H1 (cell line): ENCODE measurements at regions not wholly inside any gene's neighbourhood (a gene's known extent, or its start where the extent isn't known, plus 50 kb on each side); places are given as distances from the start of the nearest gene placed in this dataset.

Experiments
- CTCF ChIA-PET: fragments of 300-600 bp; sonication (Branson Sonifier 250); formaldehyde crosslinking; loops from one replicate; lab custom pipeline; 2021; ENCODE audit not compliant: partially characterized antibody; lab: Charles Lee
- POLR2A ChIA-PET: fragments of 300-600 bp; sonication (Branson Sonifier 250); formaldehyde crosslinking; loops from one replicate; lab custom pipeline; 2021; ENCODE audit warnings: inconsistent platforms; ENCODE audit not compliant: partially characterized antibody; lab: Charles Lee
- DNase-seq, 2 experiments: peaks; one replicate each; pipeline versions ENCODE4 v3.0.0 to v3.0.0-alpha.2; 2010 to 2022; ENCODE audit warnings: low spot score in 2 of 2, low read depth in 1 of 2, mixed read lengths in 1 of 2
- FAIRE-seq: peaks from 2 replicates; lab custom pipeline; 2011; peaks lifted over from hg19 to GRCh38; lab: Jason Lieb, UNC
- H2AFZ ChIP-seq: 2 replicates; pipeline ENCODE4 v1.8.1; 2012; ENCODE audit warnings: low read length, inconsistent platforms
- H2AK5ac ChIP-seq: 2 replicates; pipeline ENCODE4 v1.6.1; 2013; ENCODE audit warnings: low read depth, low read length
- H2BK120ac ChIP-seq: replicated peaks from 2 replicates; pipeline ENCODE3; 2013; ENCODE audit warnings: low read depth, low read length, inconsistent platforms
- H2BK12ac ChIP-seq: 2 replicates; pipeline ENCODE4 v1.6.1; 2013; ENCODE audit warnings: low read depth, low read length
- H2BK15ac ChIP-seq: 2 replicates; pipeline ENCODE4 v1.6.1; 2013; ENCODE audit warnings: low read length
- H2BK20ac ChIP-seq: 2 replicates; pipeline ENCODE4 v1.6.1; 2013; ENCODE audit warnings: low read length
- H2BK5ac ChIP-seq: 2 replicates; pipeline ENCODE4 v1.6.1; 2013; ENCODE audit warnings: low read depth, low read length
- H3K14ac ChIP-seq: 2 replicates; pipeline ENCODE4 v1.6.1; 2013; ENCODE audit warnings: inconsistent platforms; ENCODE audit not compliant: insufficient read length
- H3K18ac ChIP-seq: 2 replicates; pipeline ENCODE4 v1.6.1; 2013; ENCODE audit warnings: low read length; ENCODE audit errors: extremely low read depth
- H3K23ac ChIP-seq: 2 replicates; pipeline ENCODE4 v1.6.1; 2013; ENCODE audit warnings: inconsistent platforms; ENCODE audit not compliant: insufficient read length
- H3K23me2 ChIP-seq: 2 replicates; pipeline ENCODE4 v1.6.1; 2013; ENCODE audit warnings: low read depth, low read length
- H3K27ac ChIP-seq: 2 replicates; pipeline ENCODE4 v1.6.1; 2011; ENCODE audit warnings: low read depth, low read length, inconsistent platforms
- H3K27me3 ChIP-seq, 4 experiments: replicated peaks in 1 of 4; 1 replicate in 1 of 4; 2 replicates in 3 of 4; pipeline versions ENCODE4 v1.6.1 to v1.8.1; 2011 to 2013; ENCODE audit warnings: low read length in 3 of 4, mild to moderate bottlenecking in 3 of 4, inconsistent platforms in 2 of 4, mixed read lengths in 2 of 4, moderate library complexity in 1 of 4; ENCODE audit not compliant: control insufficient read depth in 3 of 4, insufficient read depth in 3 of 4; ENCODE audit errors: extremely low read depth in 1 of 4
- H3K36me3 ChIP-seq, 4 experiments: 2 replicates each; pipeline versions ENCODE4 v1.6.1 to v1.8.1; 2011 to 2013; ENCODE audit warnings: mild to moderate bottlenecking in 4 of 4, low read length in 3 of 4, moderate library complexity in 2 of 4, control low read depth in 1 of 4, inconsistent platforms in 1 of 4; ENCODE audit not compliant: insufficient read depth in 4 of 4, control insufficient read depth in 2 of 4
- H3K4ac ChIP-seq: replicated peaks from 2 replicates; pipeline ENCODE3; 2013; ENCODE audit warnings: low read length, low read depth, mixed read lengths, inconsistent platforms; ENCODE audit not compliant: insufficient read length
- H3K4me1 ChIP-seq, 4 experiments: replicated peaks in 1 of 4; 1 replicate in 1 of 4; 2 replicates in 3 of 4; pipeline versions ENCODE4 v1.6.1 to v1.8.1; 2011 to 2013; ENCODE audit warnings: low read length in 3 of 4, inconsistent platforms in 2 of 4, mixed read lengths in 1 of 4; ENCODE audit not compliant: insufficient read depth in 4 of 4, control insufficient read depth in 3 of 4
- H3K4me2 ChIP-seq, 2 experiments: 2 replicates each; pipeline versions ENCODE4 v1.6.1 to v1.8.1; 2011 to 2013; ENCODE audit warnings: low read depth in 2 of 2, low read length in 2 of 2, control low read depth in 1 of 2, inconsistent platforms in 1 of 2, mild to moderate bottlenecking in 1 of 2; ENCODE audit not compliant: insufficient read depth in 1 of 2
- H3K4me3 ChIP-seq, 4 experiments: fragments of 200-600, 300-600 bp in 1 of 4; sonication (generic), shearing (Covaris generic), sonication (Bioruptor Twin) in 1 of 4; 2 replicates each; pipeline versions ENCODE4 v1.5.1 to v1.8.1; 2011 to 2016; ENCODE audit warnings: low read length in 4 of 4, low read depth in 3 of 4, control low read depth in 2 of 4, inconsistent platforms in 2 of 4, mild to moderate bottlenecking in 2 of 4, mixed read lengths in 1 of 4, moderate library complexity in 1 of 4; ENCODE audit not compliant: insufficient read depth in 2 of 4; ENCODE audit errors: extremely low read depth in 1 of 4
- H3K56ac ChIP-seq: replicated peaks from 2 replicates; pipeline ENCODE3; 2013; ENCODE audit warnings: low read depth, mild to moderate bottlenecking, mixed read lengths, low read length, inconsistent platforms; ENCODE audit not compliant: insufficient read length
- H3K79me1 ChIP-seq: 2 replicates; pipeline ENCODE4 v1.6.1; 2013; ENCODE audit warnings: low read depth, low read length, control low read depth
- H3K79me2 ChIP-seq, 2 experiments: 2 replicates each; pipeline versions ENCODE4 v1.6.1 to v1.8.1; 2012 to 2013; ENCODE audit warnings: low read length in 2 of 2, mild to moderate bottlenecking in 2 of 2, inconsistent platforms in 1 of 2; ENCODE audit not compliant: insufficient read depth in 2 of 2, control insufficient read depth in 1 of 2
- H3K9ac ChIP-seq, 4 experiments: replicated peaks in 1 of 4; 1 replicate in 1 of 4; 2 replicates in 3 of 4; pipeline versions ENCODE4 v1.6.1 to v1.8.1; 2011 to 2013; ENCODE audit warnings: low read depth in 3 of 4, low read length in 3 of 4, control low read depth in 2 of 4, mild to moderate bottlenecking in 2 of 4, moderate library complexity in 2 of 4, inconsistent platforms in 1 of 4; ENCODE audit errors: extremely low read depth in 1 of 4
- H3K9me3 ChIP-seq, 2 experiments: 2 replicates each; pipeline versions ENCODE4 v1.6.1 to v1.8.1; 2012 to 2013; ENCODE audit warnings: mild to moderate bottlenecking in 2 of 2, moderate library complexity in 2 of 2, control low read depth in 1 of 2, inconsistent platforms in 1 of 2, low read depth in 1 of 2, low read length in 1 of 2, mixed read lengths in 1 of 2; ENCODE audit not compliant: insufficient read depth in 2 of 2
- H4K20me1 ChIP-seq, 2 experiments: replicated peaks in 1 of 2; 2 replicates each; pipeline versions ENCODE3 to v1.8.1; 2011 to 2013; ENCODE audit warnings: inconsistent platforms in 2 of 2, low read length in 2 of 2, mild to moderate bottlenecking in 1 of 2; ENCODE audit not compliant: insufficient read depth in 2 of 2, control insufficient read depth in 1 of 2
- H4K5ac ChIP-seq: 2 replicates; pipeline ENCODE4 v1.6.1; 2013; ENCODE audit warnings: low read length, low read depth, mixed read lengths, inconsistent platforms; ENCODE audit not compliant: insufficient read length
- H4K8ac ChIP-seq: 2 replicates; pipeline ENCODE4 v1.8.0; 2013; ENCODE audit warnings: mild to moderate bottlenecking, moderate library complexity, low read length, inconsistent platforms; ENCODE audit not compliant: insufficient read depth; ENCODE audit errors: extremely low read depth
- H4K91ac ChIP-seq: replicated peaks from 2 replicates; pipeline ENCODE3; 2013; ENCODE audit warnings: low read length, mixed read lengths, inconsistent platforms; ENCODE audit not compliant: insufficient read length
- BRCA1 ChIP-seq: IDR thresholded peaks from 2 replicates; pipeline ENCODE4 v1.6.1; 2012; ENCODE audit warnings: low read depth, low read length, improper control_type of control experiment
- CBX5 ChIP-seq: fragments of 300-800, 300-1000 bp; sonication (generic); IDR thresholded peaks from 2 replicates; pipeline ENCODE4 v1.7.1; 2016; ENCODE audit warnings: antibody characterized with exemption, low read length, low read depth
- CBX8 ChIP-seq: fragments of 300-800, 300-1000 bp; sonication (generic); IDR thresholded peaks from 2 replicates; pipeline ENCODE4 v1.7.1; 2016; ENCODE audit warnings: low read depth, low read length, borderline replicate concordance
- CEBPB ChIP-seq: IDR thresholded peaks from 2 replicates; pipeline ENCODE4 v1.6.1; 2012; ENCODE audit warnings: low read depth, low read length
- CTBP2 ChIP-seq: IDR thresholded peaks from 2 replicates; pipeline ENCODE4 v1.7.0; 2011; ENCODE audit warnings: borderline replicate concordance, mild to moderate bottlenecking, moderate library complexity, mixed read lengths, low read length; ENCODE audit not compliant: insufficient read depth, insufficient read length
- EP300 ChIP-seq, 2 experiments: IDR thresholded peaks; 1 replicate in 1 of 2; 2 replicates in 1 of 2; pipeline ENCODE4 v1.6.1; 2011 to 2012; ENCODE audit warnings: low read depth in 2 of 2, low read length in 2 of 2, mild to moderate bottlenecking in 2 of 2, borderline replicate concordance in 1 of 2, inconsistent platforms in 1 of 2, moderate library complexity in 1 of 2
- KDM4A ChIP-seq: IDR thresholded peaks from one replicate; pipeline ENCODE4 v1.7.1; 2012; ENCODE audit warnings: low read depth, mild to moderate bottlenecking, moderate library complexity, low read length, inconsistent platforms; ENCODE audit not compliant: severe bottlenecking
- KDM5A ChIP-seq: fragments of 200-600 bp; IDR thresholded peaks from 2 replicates; pipeline ENCODE4 v1.7.1; 2012; ENCODE audit warnings: mild to moderate bottlenecking, low read length, inconsistent platforms, mixed read lengths
- NRF1 ChIP-seq: IDR thresholded peaks from 2 replicates; pipeline ENCODE4 v1.6.1; 2011; ENCODE audit warnings: mild to moderate bottlenecking, low read depth, low read length, improper control_type of control experiment
- TAF7 ChIP-seq: optimal IDR thresholded peaks from 2 replicates; pipeline ENCODE3; 2011; ENCODE audit warnings: low read depth, mild to moderate bottlenecking, inconsistent platforms, low read length, moderate library complexity, borderline replicate concordance
- WGBS, 2 experiments: shearing (Covaris generic) in 1 of 2; methylation state at CpG; one replicate each; pipeline versions ENCODE4 v1.1.6 to v1.1.7; 2013 to 2015; ENCODE audit warnings: low lambda C conversion rate in 2 of 2, mixed read lengths in 2 of 2, inconsistent platforms in 1 of 2, low coverage in 1 of 2, missing lambda C conversion rate in 1 of 2; ENCODE audit not compliant: insufficient replicate concordance in 2 of 2, insufficient coverage in 1 of 2, insufficient read length in 1 of 2; ENCODE audit errors: extremely low coverage in 1 of 2, missing lambda C conversion rate in 1 of 2; 5-methylcytosine and 5-hydroxymethylcytosine counted together
- TF ChIP-seq, protein P1 (sequence below): IDR thresholded peaks from 2 replicates; pipeline ENCODE4 v1.6.1; 2012; ENCODE audit warnings: low read length, inconsistent platforms

DNA sequence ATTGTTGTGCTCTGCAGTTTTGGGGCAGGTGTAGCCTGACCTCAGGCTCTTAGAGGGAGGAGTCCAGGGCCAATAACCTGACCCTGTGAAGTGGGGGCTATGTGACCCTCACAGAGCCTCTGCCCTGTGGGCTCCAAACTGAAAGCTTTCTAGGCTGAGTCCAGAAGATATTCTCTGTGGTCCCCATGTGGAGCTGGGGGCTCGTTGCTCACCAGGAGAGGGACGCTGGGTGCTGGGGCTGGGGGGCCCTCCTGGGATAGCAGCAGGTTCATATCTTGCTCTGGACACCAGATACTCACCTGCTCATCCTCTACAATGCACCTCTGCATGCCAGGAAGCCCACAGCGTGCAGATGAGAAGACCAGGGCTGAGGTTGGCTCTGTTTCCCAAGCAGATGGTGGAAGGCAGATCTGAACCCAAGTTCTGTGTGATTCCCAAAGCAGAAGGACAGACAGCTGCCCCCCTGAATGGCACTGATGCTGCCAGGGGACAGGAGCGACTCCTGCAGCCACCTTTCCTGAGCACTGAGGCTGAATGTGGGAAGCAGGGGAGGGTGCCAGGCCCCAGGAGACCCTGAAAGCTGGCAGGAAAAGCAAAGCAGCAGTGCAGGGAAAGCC, 1022.0 kb downstream of the TBC1D22A start:
- DNase-seq (peak in 1 of 2 experiments; percentile 26), FAIRE-seq (no peak)
- Histone ChIP-seq H2BK20ac (no peak overlapping the region), H3K27me3 (no peaks in the 10 kb centered on the region), H2BK12ac (no peak overlapping the region), H2AFZ (no peak overlapping the region), H3K36me3 (no peaks in the 10 kb centered on the region), H3K9ac (no peak overlapping the region), H3K4me1 (no peaks in the 10 kb centered on the region), H3K4me2 (no peak overlapping the region), H3K9me3 (no peaks in the 10 kb centered on the region), H4K5ac (no peak overlapping the region), H3K27ac (no peak overlapping the region), H3K18ac (no peak overlapping the region), H2AK5ac (no peak overlapping the region), H2BK120ac (no peak overlapping the region), H3K79me1 (no peaks in the 10 kb centered on the region), H3K56ac (no peak overlapping the region), H4K8ac (peak overlapping the region; percentile 45; the same call in 1 of the 2 replicates), H3K23ac (no peak overlapping the region), H3K23me2 (no peaks in the 10 kb centered on the region), H4K20me1 (no peaks in the 10 kb centered on the region), H2BK15ac (no peak overlapping the region), H2BK5ac (no peak overlapping the region), H4K91ac (no peak overlapping the region), H3K4ac (no peak overlapping the region), H3K4me3 (no peak overlapping the region), H3K14ac (no peak overlapping the region), H3K79me2 (no peaks in the 10 kb centered on the region)
- POLR2A ChIA-PET = interaction anchor here (0.6 kb wide), 1 partner anchor 288 kb away, joined by 3 read pairs; no protein-coding TSS in a partner anchor
- CTCF ChIA-PET = interaction anchor here (0.7 to 2.3 kb wide), 11 partner anchors 9 to 324 kb away, joined by 3 to 8 read pairs (median 4); no protein-coding TSS in a partner anchor
- WGBS, 2 experiments = 80% methylated on average over 4 of the region's 4 CpGs; no CpG with 5 or more reads in 1 of the 2 experiments
- TF ChIP-seq, protein P1, sequence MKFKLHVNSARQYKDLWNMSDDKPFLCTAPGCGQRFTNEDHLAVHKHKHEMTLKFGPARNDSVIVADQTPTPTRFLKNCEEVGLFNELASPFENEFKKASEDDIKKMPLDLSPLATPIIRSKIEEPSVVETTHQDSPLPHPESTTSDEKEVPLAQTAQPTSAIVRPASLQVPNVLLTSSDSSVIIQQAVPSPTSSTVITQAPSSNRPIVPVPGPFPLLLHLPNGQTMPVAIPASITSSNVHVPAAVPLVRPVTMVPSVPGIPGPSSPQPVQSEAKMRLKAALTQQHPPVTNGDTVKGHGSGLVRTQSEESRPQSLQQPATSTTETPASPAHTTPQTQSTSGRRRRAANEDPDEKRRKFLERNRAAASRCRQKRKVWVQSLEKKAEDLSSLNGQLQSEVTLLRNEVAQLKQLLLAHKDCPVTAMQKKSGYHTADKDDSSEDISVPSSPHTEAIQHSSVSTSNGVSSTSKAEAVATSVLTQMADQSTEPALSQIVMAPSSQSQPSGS = no peak
- TF ChIP-seq EP300 (IDR thresholded peaks at IDR 0.05; ENCODE audit: borderline replicate concordance in 1 of 2, low read depth in 2 of 2, low read length in 2 of 2) (no peak), BRCA1 (no peak), TAF7 (no peak), KDM5A (no peak), CEBPB (no peak), CTBP2 (no peak), CBX8 (no peak), KDM4A (no peak), NRF1 (no peak), CBX5 (no peak)
